ENCODE measurements at regions not wholly inside any gene's neighbourhood (a gene's known extent, or its start where the extent isn't known, plus 50 kb on each side); places are given as distances from the start of the nearest gene placed in this dataset.

DNA sequence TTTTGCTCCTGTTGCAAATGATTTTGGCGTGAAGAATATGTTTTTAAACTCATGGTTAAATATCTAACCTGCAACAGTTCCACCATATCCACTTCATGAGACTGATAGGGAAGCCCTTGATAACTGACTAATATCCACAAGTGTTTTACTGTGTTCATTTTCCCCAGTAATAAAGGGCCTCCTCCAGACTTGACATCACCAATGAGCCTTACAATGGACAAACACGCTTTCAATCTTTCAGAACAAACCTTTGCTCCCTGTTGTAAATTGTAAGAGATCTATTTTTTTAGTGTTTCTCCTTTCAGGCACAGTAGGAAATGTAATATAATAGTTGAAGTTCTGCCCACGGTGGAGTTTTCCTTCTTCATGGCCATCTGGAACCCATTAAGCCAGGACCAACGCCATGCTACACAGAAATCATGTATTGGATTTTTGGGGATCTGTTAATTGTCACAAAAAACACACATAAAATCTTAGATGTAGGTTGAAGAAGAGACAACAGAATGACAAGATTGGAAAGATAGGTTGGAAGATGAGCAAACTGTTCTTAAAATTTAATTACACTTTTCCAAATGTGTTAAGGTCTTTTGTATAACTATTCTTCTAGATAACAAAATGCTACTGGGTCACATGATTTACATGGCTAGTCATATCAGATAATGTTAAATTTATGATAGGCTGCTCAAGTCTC lies 1030.1 kb downstream of the FSTL5 start:
- TF ChIP-seq, protein P1, sequence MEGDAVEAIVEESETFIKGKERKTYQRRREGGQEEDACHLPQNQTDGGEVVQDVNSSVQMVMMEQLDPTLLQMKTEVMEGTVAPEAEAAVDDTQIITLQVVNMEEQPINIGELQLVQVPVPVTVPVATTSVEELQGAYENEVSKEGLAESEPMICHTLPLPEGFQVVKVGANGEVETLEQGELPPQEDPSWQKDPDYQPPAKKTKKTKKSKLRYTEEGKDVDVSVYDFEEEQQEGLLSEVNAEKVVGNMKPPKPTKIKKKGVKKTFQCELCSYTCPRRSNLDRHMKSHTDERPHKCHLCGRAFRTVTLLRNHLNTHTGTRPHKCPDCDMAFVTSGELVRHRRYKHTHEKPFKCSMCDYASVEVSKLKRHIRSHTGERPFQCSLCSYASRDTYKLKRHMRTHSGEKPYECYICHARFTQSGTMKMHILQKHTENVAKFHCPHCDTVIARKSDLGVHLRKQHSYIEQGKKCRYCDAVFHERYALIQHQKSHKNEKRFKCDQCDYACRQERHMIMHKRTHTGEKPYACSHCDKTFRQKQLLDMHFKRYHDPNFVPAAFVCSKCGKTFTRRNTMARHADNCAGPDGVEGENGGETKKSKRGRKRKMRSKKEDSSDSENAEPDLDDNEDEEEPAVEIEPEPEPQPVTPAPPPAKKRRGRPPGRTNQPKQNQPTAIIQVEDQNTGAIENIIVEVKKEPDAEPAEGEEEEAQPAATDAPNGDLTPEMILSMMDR (IDR thresholded peaks at IDR 0.05) = no peak
- TF ChIP-seq EZH2 (IDR thresholded peaks at IDR 0.05; ENCODE audit: borderline replicate concordance, insufficient read depth, low read depth, low read length, poor library complexity, severe bottlenecking) = no peak

All from B cell (primary cell).